ENCODE measurements at regions not wholly inside any gene's neighbourhood (a gene's known extent, or its start where the extent isn't known, plus 50 kb on each side); places are given as distances from the start of the nearest gene placed in this dataset.

- TF ChIP-seq CTCF (IDR thresholded peaks at IDR 0.05) (no peak), ZFX (IDR thresholded peaks at IDR 0.05; ENCODE audit: borderline replicate concordance) (no peak)
These were observed 182.0 kb upstream of the C21orf91 start for GRCh38 chr21:18000981-18001686.
